HG02884 (cell line): ENCODE measurements at regions not wholly inside any gene's neighbourhood (a gene's known extent, or its start where the extent isn't known, plus 50 kb on each side); places are given as distances from the start of the nearest gene placed in this dataset.
"Not testable (repeated sequence)": the region's sequence is repeated elsewhere in the genome, so short reads cannot be mapped to it uniquely, and the experiment has no call there.

Source experiments
- ATAC-seq: cut with Tn5 transposase; IDR thresholded peaks from one replicate; pipeline ENCODE4 v1.9.1; 2021; ENCODE audit warnings: mild to moderate bottlenecking, moderate library complexity; ENCODE audit not compliant: unreplicated experiment

GRCh38 chr21:23955135-23955843, 1652.0 kb downstream of the MRPL39 start:
- ATAC-seq = no peak

- no peak for ATAC-seq
Measured at GRCh38 chr21:23952269-23952668, 1655.0 kb downstream of the MRPL39 start.

- ATAC-seq = no peak
Measured at GRCh38 chr21:23951251-23951650, 1656.0 kb downstream of the MRPL39 start.

- ATAC-seq = no peak
Measured at GRCh38 chr21:23950344-23950743, 1656.9 kb downstream of the MRPL39 start.

GRCh38 chr21:23949493-23949892, 1657.8 kb downstream of the MRPL39 start:
- no peak for ATAC-seq

GRCh38 chr21:23939369-23940065, 1667.8 kb downstream of the MRPL39 start:
- ATAC-seq = peak; percentile 62

- no peak for ATAC-seq
Measured at GRCh38 chr21:23936991-23937390, 1670.3 kb downstream of the MRPL39 start.

GRCh38 chr21:23936224-23936623, 1671.1 kb downstream of the MRPL39 start:
- no peak for ATAC-seq

GRCh38 chr21:23930565-23930964, 1676.7 kb downstream of the MRPL39 start:
- no peak for ATAC-seq

GRCh38 chr21:23926430-23926829, 1680.9 kb downstream of the MRPL39 start:
- not testable (repeated sequence) for ATAC-seq

- no peak for ATAC-seq
Measured at GRCh38 chr21:23921670-23922418, 1685.4 kb downstream of the MRPL39 start.

GRCh38 chr21:23900727-23901126, 1706.6 kb downstream of the MRPL39 start:
- ATAC-seq = no peak

GRCh38 chr21:23899561-23899960, 1707.7 kb downstream of the MRPL39 start:
- ATAC-seq = no peak

- no peak for ATAC-seq
Measured at GRCh38 chr21:23890652-23891051, 1716.6 kb downstream of the MRPL39 start.

GRCh38 chr21:23887725-23888306, 1719.5 kb downstream of the MRPL39 start:
- ATAC-seq = peak; percentile 86

GRCh38 chr21:23886828-23887724, 1720.2 kb downstream of the MRPL39 start:
- ATAC-seq = no peak

GRCh38 chr21:23881783-23882182, 1725.5 kb downstream of the MRPL39 start:
- no peak for ATAC-seq

- no peak for ATAC-seq
Measured at GRCh38 chr21:23876925-23877558, 1730.2 kb downstream of the MRPL39 start.

- no peak for ATAC-seq
Measured at GRCh38 chr21:23874271-23874670, 1733.0 kb downstream of the MRPL39 start.
